Muscle of back (tissue), 3 donors: ENCODE measurements at regions not wholly inside any gene's neighbourhood (a gene's known extent, or its start where the extent isn't known, plus 50 kb on each side); places are given as distances from the start of the nearest gene placed in this dataset.
"Not testable (repeated sequence)": the region's sequence is repeated elsewhere in the genome, so short reads cannot be mapped to it uniquely, and the experiment has no call there.

Source experiments
- DNase-seq, 3 donors: peaks; one replicate each; pipeline versions ENCODE4 v3.0.0 to v3.0.0-alpha.2; 2013

DNA sequence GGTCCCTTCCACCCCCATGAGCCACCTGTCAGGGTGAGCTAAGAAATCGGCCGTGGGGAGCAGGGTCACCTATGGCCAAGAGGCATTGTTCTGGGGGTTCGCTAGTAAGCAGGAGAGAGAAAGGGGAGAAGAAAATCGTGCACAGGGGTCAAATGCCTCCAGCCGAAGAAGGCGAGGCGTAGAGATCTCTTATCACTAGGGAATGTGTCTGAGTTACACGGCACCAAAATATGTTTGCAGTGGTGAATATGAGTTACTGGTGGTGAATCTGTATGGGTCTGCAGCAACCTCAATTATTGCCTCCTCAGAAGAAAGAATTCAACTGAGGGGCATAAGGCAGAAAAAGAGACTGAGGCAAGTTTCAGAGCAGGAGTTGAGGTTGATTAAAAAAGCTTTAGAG lies 54.2 kb upstream of the RABGAP1L start:
- no peak for DNase-seq

DNA sequence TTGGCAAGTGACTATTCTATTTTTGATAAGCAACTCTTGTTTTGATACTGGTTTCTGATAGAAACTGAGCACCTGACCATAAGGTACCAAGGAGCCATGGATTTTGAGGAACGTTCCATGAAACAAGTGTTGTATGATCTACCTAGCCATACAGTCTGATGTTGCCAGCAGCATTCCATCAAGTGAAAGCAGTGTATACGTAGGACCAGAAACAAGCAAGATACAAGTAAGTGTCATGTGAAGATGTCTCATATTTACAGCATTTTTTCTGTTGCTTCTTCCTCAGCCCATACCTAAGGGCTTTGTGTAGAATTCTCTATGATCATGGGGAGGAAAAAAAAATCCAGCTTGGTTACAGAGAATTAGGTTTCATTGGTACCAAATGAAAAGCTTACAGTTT lies 55.6 kb upstream of the RABGAP1L start:
- DNase-seq: no peak

DNA sequence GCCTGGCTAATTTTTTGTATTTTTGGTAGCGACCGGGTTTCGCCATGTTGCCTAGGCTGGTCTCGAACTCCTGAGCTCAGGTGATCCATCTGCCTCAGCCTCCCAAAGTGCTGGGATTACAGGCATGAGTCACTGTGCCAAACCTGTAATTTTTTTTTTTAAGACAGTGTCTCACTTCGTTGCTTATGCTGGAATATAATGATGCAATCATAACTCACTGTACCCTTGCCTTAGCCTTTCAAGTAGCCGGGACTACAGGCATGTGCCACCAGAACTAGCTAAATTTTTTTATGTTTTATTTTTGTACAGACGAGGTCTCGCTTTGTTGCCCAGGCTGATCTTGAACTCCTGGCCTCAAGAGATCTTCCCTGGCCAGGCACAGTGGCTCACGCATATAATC lies 57.3 kb upstream of the RABGAP1L start:
- DNase-seq: not testable (repeated sequence)

DNA sequence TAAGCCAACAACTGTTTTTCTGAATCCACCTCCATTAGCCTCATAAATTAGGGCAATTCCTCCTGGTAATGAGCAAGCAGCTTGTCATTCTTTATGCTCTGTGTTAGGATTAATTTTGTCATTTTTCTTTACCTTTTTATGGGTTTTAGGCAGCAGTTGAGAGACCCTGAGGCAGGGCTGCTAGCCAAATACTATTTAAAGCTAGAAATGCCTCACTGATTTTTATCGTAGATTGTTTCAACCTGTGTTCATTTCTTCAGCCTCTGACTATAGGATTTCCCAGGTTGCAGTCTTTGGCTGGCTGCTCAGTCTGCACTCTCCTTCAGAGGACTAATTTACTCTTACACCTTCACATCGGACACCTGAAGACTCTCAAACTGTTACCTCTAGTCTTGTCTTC lies 61.9 kb upstream of the RABGAP1L start:
- DNase-seq: no peak

DNA sequence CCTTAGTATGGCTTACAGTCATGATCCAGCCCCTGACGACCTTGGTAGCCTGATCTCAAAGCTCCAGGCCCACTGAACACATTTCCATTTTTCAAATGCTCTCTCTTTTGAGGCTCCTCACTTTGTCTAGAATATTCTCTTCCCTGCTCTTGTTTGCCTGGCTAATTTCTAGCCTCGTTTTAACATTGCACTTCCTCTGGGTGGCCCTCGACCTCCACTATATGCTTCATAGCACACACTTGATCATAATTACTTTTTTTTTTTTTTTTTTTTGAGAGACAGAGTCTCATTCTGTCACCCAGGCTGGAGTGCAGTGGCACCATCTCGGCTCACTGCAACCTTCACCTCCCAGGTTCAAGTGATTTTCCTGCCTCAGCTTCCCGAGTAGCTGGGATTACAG lies 65.5 kb upstream of the RABGAP1L start:
- not testable (repeated sequence) for DNase-seq

DNA sequence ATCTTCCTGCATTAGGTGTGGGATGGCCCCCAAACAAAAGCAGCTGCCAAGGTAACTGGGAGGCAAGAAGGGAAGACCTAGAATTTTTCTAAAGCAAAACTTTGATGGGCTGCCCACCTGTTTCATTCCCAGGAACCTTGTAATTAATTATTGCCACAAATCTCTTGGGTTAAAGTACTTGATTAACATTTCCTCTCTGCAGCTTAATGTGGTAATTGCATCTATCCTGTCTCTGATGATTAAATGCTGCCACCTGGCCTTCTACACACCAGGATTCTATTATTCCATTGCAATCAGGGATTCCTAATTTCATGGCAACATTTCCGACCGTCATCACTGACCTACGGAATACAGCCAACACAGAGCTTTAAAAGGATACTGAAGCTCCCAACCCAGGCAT lies 68.3 kb upstream of the RC3H1 start:
- no peak for DNase-seq

DNA sequence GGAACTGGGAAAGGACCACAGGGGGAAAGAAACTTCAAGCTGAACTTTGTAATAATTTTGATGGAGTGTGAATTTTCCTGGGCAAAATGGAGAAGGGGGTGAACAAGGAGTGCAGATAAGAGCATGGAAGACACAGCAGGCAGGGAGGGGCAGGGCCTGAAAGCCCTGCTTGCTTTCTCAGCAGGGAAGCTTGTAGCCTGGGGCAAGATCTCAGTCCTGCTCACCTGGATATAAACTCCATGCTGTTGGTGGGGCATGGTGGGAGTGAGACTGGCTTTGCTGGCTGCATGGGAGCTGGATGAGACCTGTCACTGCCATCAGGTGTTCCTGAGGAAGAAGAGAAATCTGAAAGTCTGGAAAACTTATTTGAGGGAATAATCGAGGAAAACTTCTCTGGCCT lies 58.7 kb upstream of the RC3H1 start:
- DNase-seq: no peak

DNA sequence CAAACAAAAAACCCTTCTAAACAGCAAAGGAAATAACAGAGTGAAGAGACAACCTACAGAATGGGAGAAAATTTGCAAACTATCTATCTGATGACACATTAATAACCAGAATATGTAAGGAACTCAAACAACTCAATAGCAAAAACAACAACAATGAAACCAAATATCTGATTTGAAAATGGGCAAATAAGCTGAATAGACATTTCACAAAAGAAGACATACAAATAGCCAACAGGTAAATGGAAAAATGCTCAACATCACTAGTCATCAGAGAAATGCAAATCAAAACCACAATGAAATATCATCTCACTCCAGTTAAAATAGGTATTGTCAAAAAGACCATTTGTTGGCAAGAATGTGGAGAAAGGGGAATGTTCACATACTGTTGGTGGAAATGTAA lies 57.6 kb upstream of the RC3H1 start:
- DNase-seq: no peak

DNA sequence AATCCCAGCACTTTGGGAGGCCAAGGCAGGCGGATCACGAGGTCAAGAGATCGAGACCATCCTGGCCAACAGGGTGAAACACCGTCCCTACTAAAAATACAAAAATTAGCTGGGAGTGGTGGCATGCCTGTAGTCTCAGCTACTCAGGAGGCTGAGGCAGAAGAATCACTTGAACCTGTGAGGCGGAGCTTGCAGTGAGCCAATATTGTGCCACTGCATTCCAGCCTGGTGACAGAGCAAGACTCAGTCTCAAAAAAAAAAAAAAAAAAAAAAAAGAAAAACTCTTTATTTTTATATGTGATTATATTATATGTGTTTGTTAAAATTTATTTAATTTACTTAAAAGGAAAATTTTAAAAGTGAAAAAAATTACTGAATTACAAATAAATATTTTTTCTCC lies 56.8 kb upstream of the RC3H1 start:
- DNase-seq: not testable (repeated sequence)

DNA sequence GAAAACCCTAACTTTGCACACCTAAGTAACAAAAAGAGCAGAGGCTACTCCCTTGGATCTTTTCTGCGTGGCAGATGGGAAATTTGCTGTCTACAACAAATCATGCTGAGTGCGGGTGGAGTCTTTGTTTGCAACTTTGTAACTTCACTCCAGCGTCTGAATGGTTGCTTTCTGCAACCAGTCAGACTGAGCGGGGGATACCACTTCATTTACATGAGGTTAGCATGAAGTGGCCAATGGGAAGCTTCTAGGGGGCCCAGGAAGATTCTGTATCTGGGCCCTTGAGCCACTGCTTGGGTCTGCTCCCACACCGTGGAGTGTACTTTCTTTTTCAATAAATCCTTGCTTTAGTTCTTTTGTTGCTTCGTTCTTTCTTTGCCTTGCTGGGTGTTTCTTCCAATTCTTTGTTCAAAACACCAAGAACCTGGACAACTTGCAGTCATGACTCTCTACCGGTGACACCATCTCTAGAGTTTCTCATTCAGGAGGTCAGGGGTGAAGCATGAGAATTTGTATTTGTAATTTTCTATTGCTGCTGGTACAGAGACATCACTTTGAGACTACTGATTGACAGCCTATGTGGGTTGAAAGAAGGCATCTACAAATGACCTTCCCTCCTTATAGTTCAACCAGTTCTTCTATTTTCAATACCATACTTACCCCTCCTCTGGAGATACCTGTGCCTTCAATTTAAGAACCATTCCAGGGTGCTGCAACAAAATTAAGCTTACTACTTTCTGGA lies 55.8 kb upstream of the RC3H1 start:
- DNase-seq: no peak

DNA sequence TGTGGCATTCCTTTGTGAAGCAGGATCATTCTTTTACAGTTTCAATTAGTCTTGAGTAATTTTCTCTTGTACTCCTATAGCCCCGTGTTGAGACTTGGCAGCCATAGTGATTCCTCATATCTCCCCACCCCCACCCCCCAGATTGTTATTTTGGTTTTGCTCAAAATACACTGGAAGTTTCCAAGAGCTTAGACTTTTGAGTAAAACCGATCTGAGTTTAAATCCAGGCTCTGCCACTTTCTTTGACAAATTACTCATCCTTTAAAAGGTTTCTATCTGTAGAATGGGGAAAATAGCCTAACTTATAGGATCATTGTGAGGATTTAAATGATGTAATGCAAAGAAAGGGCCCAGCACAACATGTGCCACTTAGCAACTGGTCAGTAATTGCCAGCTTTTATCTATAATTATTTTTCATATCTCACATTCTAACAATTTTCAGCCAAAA lies 53.1 kb upstream of the RC3H1 start:
- DNase-seq: no peak

DNA sequence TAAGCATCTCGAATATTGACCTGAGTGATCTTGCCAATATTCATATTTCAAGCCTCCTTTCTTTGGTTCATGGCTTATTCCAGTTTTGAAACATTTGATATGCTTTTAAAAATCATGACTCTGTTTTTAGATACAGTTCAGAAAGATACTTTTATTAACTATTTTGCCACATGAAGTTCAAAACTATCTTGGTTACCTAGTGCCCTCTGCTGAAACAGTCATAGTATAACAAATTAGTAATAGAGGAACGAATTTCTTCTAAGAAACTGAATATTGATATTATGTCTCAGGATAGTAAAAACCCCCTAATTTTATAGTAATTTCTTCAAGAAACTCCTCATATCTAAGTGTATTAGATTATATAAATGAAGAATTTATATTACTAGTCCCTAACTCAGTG lies 52.6 kb upstream of the RC3H1 start:
- peak in 2 of 3 donors; percentile 5 to 31 for DNase-seq

DNA sequence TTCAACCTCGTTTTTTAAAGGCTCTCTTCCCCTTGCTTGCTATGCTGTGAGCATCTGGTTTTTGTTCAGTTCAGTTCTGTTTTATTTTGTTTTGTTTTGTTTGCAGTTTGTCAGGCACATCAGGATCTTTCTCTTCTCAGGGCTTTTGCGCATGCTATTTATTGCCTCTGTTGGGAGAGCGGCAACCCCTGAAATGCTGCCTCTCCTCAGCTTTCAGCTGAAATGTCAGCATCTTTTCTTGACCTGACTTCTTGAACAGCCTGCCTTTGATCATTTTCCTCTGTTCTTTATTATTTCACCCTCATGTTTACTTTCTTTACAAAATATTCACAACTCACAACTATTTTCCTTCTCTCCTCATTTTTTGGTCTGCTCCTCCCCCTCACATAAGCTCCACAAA lies 50.4 kb upstream of the RC3H1 start:
- no peak for DNase-seq
